Activated T-helper 9 cell treated with anti-CD3 and anti-CD28 coated beads, Interleukin-2, amount 50 U/mL, for 16 hours (primary cell): ENCODE measurements at regions not wholly inside any gene's neighbourhood (a gene's known extent, or its start where the extent isn't known, plus 50 kb on each side); places are given as distances from the start of the nearest gene placed in this dataset.
"Not testable (repeated sequence)": the region's sequence is repeated elsewhere in the genome, so short reads cannot be mapped to it uniquely, and the experiment has no call there.

ENCODE experiments used
- DNase-seq: peaks from one replicate; pipeline ENCODE4 v3.0.0-alpha.2; 2020; ENCODE audit warnings: low read depth

- no peak for DNase-seq
These were observed 82.4 kb upstream of the SELENOP start for GRCh38 chr5:42894057-42894456.

- DNase-seq, result peak; percentile 20
These were observed 77.7 kb upstream of the SELENOP start for GRCh38 chr5:42889311-42889933.

- no peak for DNase-seq
These were observed 77.1 kb upstream of the SELENOP start for GRCh38 chr5:42888771-42889170.

GRCh38 chr5:42887575-42887974 is 75.9 kb upstream of the SELENOP start:
- DNase-seq, result no peak

- no peak for DNase-seq
These were observed 75.4 kb upstream of the SELENOP start for GRCh38 chr5:42887097-42887496.

- no peak for DNase-seq
These were observed 74.9 kb upstream of the SELENOP start for GRCh38 chr5:42886635-42887034.

GRCh38 chr5:42884326-42884725 is 72.6 kb upstream of the SELENOP start:
- no peak for DNase-seq

- no peak for DNase-seq
These were observed 69.9 kb upstream of the SELENOP start for GRCh38 chr5:42881416-42882117.

GRCh38 chr5:42880496-42881150 is 68.9 kb upstream of the SELENOP start:
- no peak for DNase-seq

GRCh38 chr5:42879291-42879690 is 67.6 kb upstream of the SELENOP start:
- DNase-seq, result no peak

GRCh38 chr5:42878550-42878949 is 66.9 kb upstream of the SELENOP start:
- DNase-seq, result no peak

- DNase-seq, result no peak
These were observed 66.3 kb upstream of the SELENOP start for GRCh38 chr5:42878041-42878440.

GRCh38 chr5:42877431-42877830 is 65.7 kb upstream of the SELENOP start:
- no peak for DNase-seq

GRCh38 chr5:42876375-42876844 is 64.7 kb upstream of the SELENOP start:
- DNase-seq, result no peak

GRCh38 chr5:42875785-42876374 is 64.2 kb upstream of the SELENOP start:
- no peak for DNase-seq

- DNase-seq, result no peak
These were observed 63.5 kb upstream of the SELENOP start for GRCh38 chr5:42875211-42875610.

- DNase-seq, result no peak
These were observed 63.0 kb upstream of the SELENOP start for GRCh38 chr5:42874621-42875198.

- DNase-seq, result no peak
These were observed 61.2 kb upstream of the SELENOP start for GRCh38 chr5:42872865-42873264.

GRCh38 chr5:42870882-42871418 is 59.3 kb upstream of the SELENOP start:
- no peak for DNase-seq

- not testable (repeated sequence) for DNase-seq
These were observed 56.7 kb upstream of the SELENOP start for GRCh38 chr5:42868417-42868816.

- not testable (repeated sequence) for DNase-seq
These were observed 53.1 kb upstream of the SELENOP start for GRCh38 chr5:42864749-42865148.
